GM21528 (cell line): ENCODE measurements at regions not wholly inside any gene's neighbourhood (a gene's known extent, or its start where the extent isn't known, plus 50 kb on each side); places are given as distances from the start of the nearest gene placed in this dataset.

Source experiments
- ATAC-seq: cut with Tn5 transposase; IDR thresholded peaks from one replicate; pipeline ENCODE4 v1.9.1; 2021; ENCODE audit warnings: mild to moderate bottlenecking, moderate library complexity; ENCODE audit not compliant: unreplicated experiment, low FRiP score

GRCh38 chr2:12293874-12294273 lies 422.9 kb upstream of the TRIB2 start:
- peak; percentile 94 for ATAC-seq

- no peak for ATAC-seq
These were observed 420.7 kb upstream of the TRIB2 start for GRCh38 chr2:12295856-12296519.

GRCh38 chr2:12296915-12297314 lies 419.8 kb upstream of the TRIB2 start:
- no peak for ATAC-seq

- ATAC-seq, result no peak
These were observed 418.4 kb upstream of the TRIB2 start for GRCh38 chr2:12298352-12298751.

GRCh38 chr2:12299431-12299830 lies 417.3 kb upstream of the TRIB2 start:
- ATAC-seq, result no peak

- no peak for ATAC-seq
These were observed 416.6 kb upstream of the TRIB2 start for GRCh38 chr2:12300019-12300602.

- ATAC-seq, result no peak
These were observed 415.8 kb upstream of the TRIB2 start for GRCh38 chr2:12300927-12301326.

- no peak for ATAC-seq
These were observed 414.6 kb upstream of the TRIB2 start for GRCh38 chr2:12302140-12302539.

GRCh38 chr2:12302691-12303090 lies 414.0 kb upstream of the TRIB2 start:
- no peak for ATAC-seq

GRCh38 chr2:12303181-12304030 lies 413.3 kb upstream of the TRIB2 start:
- no peak for ATAC-seq

GRCh38 chr2:12304564-12305171 lies 412.1 kb upstream of the TRIB2 start:
- no peak for ATAC-seq

GRCh38 chr2:12305931-12306330 lies 410.8 kb upstream of the TRIB2 start:
- ATAC-seq, result no peak

- ATAC-seq, result no peak
These were observed 406.3 kb upstream of the TRIB2 start for GRCh38 chr2:12310399-12310798.

GRCh38 chr2:12313445-12314126 lies 403.1 kb upstream of the TRIB2 start:
- ATAC-seq, result no peak

- ATAC-seq, result no peak
These were observed 402.5 kb upstream of the TRIB2 start for GRCh38 chr2:12314127-12314760.

- ATAC-seq, result no peak
These were observed 401.5 kb upstream of the TRIB2 start for GRCh38 chr2:12315224-12315623.

GRCh38 chr2:12316476-12316875 lies 400.3 kb upstream of the TRIB2 start:
- no peak for ATAC-seq

- no peak for ATAC-seq
These were observed 399.4 kb upstream of the TRIB2 start for GRCh38 chr2:12317286-12317685.

- ATAC-seq, result no peak
These were observed 398.8 kb upstream of the TRIB2 start for GRCh38 chr2:12317814-12318426.
